GM20000 (cell line): ENCODE measurements at regions not wholly inside any gene's neighbourhood (a gene's known extent, or its start where the extent isn't known, plus 50 kb on each side); places are given as distances from the start of the nearest gene placed in this dataset.

Experiments used
- DNase-seq: peaks from one replicate; pipeline ENCODE4 v3.0.0; 2012; ENCODE audit warnings: low spot score
- CTCF ChIP-seq: IDR thresholded peaks from 2 replicates; pipeline ENCODE4 v1.5.1; 2012; ENCODE audit warnings: mild to moderate bottlenecking, control low read depth; ENCODE audit errors: extremely low read depth, missing control alignments

GRCh38 chr9:18379073-18379811, 94.7 kb upstream of the ADAMTSL1 start:
- no peak for DNase-seq
- TF ChIP-seq CTCF: no peak

- TF ChIP-seq CTCF: no peak
- DNase-seq: no peak
Measured at GRCh38 chr9:18382243-18382642, 91.7 kb upstream of the ADAMTSL1 start.

GRCh38 chr9:18384066-18384465, 89.9 kb upstream of the ADAMTSL1 start:
- no peak for TF ChIP-seq CTCF
- DNase-seq: no peak

- no peak for DNase-seq
- no peak for TF ChIP-seq CTCF
Measured at GRCh38 chr9:18385696-18386490, 88.1 kb upstream of the ADAMTSL1 start.

GRCh38 chr9:18390393-18390792, 83.6 kb upstream of the ADAMTSL1 start:
- no peak for DNase-seq
- TF ChIP-seq CTCF: no peak

- DNase-seq: no peak
Measured at GRCh38 chr9:18393340-18394130, 80.4 kb upstream of the ADAMTSL1 start.

More at GRCh38 chr9:18393340-18394130, 80.4 kb upstream of the ADAMTSL1 start:
- TF ChIP-seq CTCF: no peak
